Keratinocyte (primary cell): ENCODE measurements at regions not wholly inside any gene's neighbourhood (a gene's known extent, or its start where the extent isn't known, plus 50 kb on each side); places are given as distances from the start of the nearest gene placed in this dataset.

Experiments
- EZH2 ChIP-seq: IDR thresholded peaks from one replicate; pipeline ENCODE4 v1.6.1; 2012; ENCODE audit warnings: inconsistent platforms, mild to moderate bottlenecking, low read length, moderate library complexity
- TF ChIP-seq, protein P1 (sequence below), 3 experiments: IDR thresholded peaks in 1 of 3; conservative IDR thresholded peaks in 1 of 3; optimal IDR thresholded peaks in 1 of 3; 2 replicates in 2 of 3; 3 replicates in 1 of 3; pipeline versions ENCODE3 to v1.5.1; 2011; ENCODE audit warnings: low read length in 3 of 3, mild to moderate bottlenecking in 3 of 3, moderate library complexity in 2 of 3, control low read depth in 1 of 3, inconsistent platforms in 1 of 3; ENCODE audit not compliant: insufficient read depth in 2 of 3; ENCODE audit errors: extremely low read depth in 1 of 3

DNA sequence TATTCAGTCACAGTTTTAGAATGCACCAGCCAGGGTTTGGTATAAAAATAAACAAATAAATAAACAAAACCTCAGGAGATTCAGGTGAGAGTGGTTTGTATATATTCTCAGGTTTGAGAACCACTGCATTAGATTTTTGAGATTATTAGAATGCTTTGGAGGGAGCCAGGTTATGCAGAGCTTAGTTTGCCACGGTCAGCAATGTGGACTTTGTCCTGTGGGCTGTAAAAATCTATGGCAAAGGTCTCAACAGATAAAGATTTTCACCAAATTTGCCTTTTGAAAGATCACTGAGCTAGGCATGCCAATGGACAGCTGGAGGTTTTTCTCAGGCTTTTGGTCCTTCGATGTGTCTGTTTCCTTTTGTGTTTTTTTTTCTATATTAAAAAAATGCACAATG is 650.1 kb upstream of the RAG2 start:
- no peak for TF ChIP-seq EZH2
- TF ChIP-seq, protein P1, sequence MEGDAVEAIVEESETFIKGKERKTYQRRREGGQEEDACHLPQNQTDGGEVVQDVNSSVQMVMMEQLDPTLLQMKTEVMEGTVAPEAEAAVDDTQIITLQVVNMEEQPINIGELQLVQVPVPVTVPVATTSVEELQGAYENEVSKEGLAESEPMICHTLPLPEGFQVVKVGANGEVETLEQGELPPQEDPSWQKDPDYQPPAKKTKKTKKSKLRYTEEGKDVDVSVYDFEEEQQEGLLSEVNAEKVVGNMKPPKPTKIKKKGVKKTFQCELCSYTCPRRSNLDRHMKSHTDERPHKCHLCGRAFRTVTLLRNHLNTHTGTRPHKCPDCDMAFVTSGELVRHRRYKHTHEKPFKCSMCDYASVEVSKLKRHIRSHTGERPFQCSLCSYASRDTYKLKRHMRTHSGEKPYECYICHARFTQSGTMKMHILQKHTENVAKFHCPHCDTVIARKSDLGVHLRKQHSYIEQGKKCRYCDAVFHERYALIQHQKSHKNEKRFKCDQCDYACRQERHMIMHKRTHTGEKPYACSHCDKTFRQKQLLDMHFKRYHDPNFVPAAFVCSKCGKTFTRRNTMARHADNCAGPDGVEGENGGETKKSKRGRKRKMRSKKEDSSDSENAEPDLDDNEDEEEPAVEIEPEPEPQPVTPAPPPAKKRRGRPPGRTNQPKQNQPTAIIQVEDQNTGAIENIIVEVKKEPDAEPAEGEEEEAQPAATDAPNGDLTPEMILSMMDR (optimal IDR thresholded peaks at IDR 0.05 in 1 of 3, IDR thresholded peaks at IDR 0.05 in 1 of 3, conservative IDR thresholded peaks at IDR 0.05 in 1 of 3; ENCODE audit: extremely low read depth in 1 of 3, insufficient read depth in 2 of 3, low read length in 3 of 3), result no peak
